HEK293 (cell line): ENCODE measurements at regions not wholly inside any gene's neighbourhood (a gene's known extent, or its start where the extent isn't known, plus 50 kb on each side); places are given as distances from the start of the nearest gene placed in this dataset.

Experiments
- CTCF ChIA-PET: fragments of 350-600 bp; formaldehyde crosslinking; extraction: SDS; loops from one replicate; lab custom pipeline; 2021; ENCODE audit warnings: antibody characterized with exemption; lab: Yijun Ruan, JAX
- POLR2A ChIA-PET: fragments of 300-600 bp; formaldehyde crosslinking; extraction: SDS; loops from one replicate; lab custom pipeline; 2020; ENCODE audit warnings: antibody characterized with exemption, inconsistent platforms; lab: Yijun Ruan, JAX
- H3K27ac ChIP-seq: fragments of 200-500 bp; sonication (Bioruptor generic); 2 replicates; pipeline ENCODE4 v1.5.1; 2014; ENCODE audit warnings: low read depth, low read length, control low read depth, inconsistent platforms; ENCODE audit errors: extremely low read depth
- H3K36me3 ChIP-seq, 2 experiments: fragments of 200-500 bp in 1 of 2; sonication (Bioruptor generic) in 1 of 2; 1 replicate in 1 of 2; 2 replicates in 1 of 2; pipeline ENCODE4 v1.5.1; 2014 to 2017; ENCODE audit warnings: inconsistent platforms in 2 of 2, low read length in 2 of 2; ENCODE audit not compliant: control insufficient read depth in 2 of 2, insufficient read depth in 1 of 2
- H3K4me1 ChIP-seq: fragments of 200-500 bp; sonication (Bioruptor generic); 2 replicates; pipeline ENCODE4 v1.5.1; 2014; ENCODE audit warnings: mild to moderate bottlenecking, low read length, inconsistent platforms; ENCODE audit not compliant: control insufficient read depth, insufficient read depth
- H3K4me3 ChIP-seq: 2 replicates; pipeline ENCODE4 v1.5.1; 2011; ENCODE audit warnings: low read depth, mild to moderate bottlenecking, control low read depth, low read length, moderate library complexity
- H3K9me3 ChIP-seq: fragments of 200-500 bp; sonication (Bioruptor generic); 2 replicates; pipeline ENCODE4 v1.5.1; 2014; ENCODE audit warnings: low read depth, low read length, inconsistent platforms; ENCODE audit not compliant: control insufficient read depth, insufficient read depth
- GLIS1 ChIP-seq: fragments of 450-650 bp; formaldehyde crosslinking; IDR thresholded peaks from 2 replicates; pipeline ENCODE4 v1.5.1; 2016; ENCODE audit warnings: missing biosample characterization, missing genetic modification characterization
- KLF8 ChIP-seq: fragments of 450-650 bp; formaldehyde crosslinking; IDR thresholded peaks from 2 replicates; pipeline ENCODE4 v1.5.1; 2016; ENCODE audit warnings: missing biosample characterization, missing genetic modification characterization
- KLF9 ChIP-seq: fragments of 450-650 bp; formaldehyde crosslinking; IDR thresholded peaks from 2 replicates; pipeline ENCODE4 v1.5.1; 2016; ENCODE audit warnings: missing biosample characterization, missing genetic modification characterization, low read depth
- OSR2 ChIP-seq: fragments of 450-650 bp; formaldehyde crosslinking; IDR thresholded peaks from 2 replicates; pipeline ENCODE4 v1.5.1; 2016; ENCODE audit warnings: missing biosample characterization, missing genetic modification characterization
- ZNF221 ChIP-seq: fragments of 450-650 bp; formaldehyde crosslinking; IDR thresholded peaks from 2 replicates; pipeline ENCODE4 v1.5.1; 2017; ENCODE audit warnings: missing biosample characterization, missing genetic modification characterization, borderline replicate concordance
- ZNF24 ChIP-seq: fragments of 450-650 bp; formaldehyde crosslinking; IDR thresholded peaks from 2 replicates; pipeline ENCODE4 v1.5.1; 2016; ENCODE audit warnings: missing biosample characterization, missing genetic modification characterization
- ZNF248 ChIP-seq: fragments of 450-650 bp; formaldehyde crosslinking; IDR thresholded peaks from 2 replicates; pipeline ENCODE4 v1.5.1; 2017; ENCODE audit warnings: missing biosample characterization, missing genetic modification characterization
- ZNF292 ChIP-seq: fragments of 450-650 bp; formaldehyde crosslinking; IDR thresholded peaks from 2 replicates; pipeline ENCODE4 v1.5.1; 2016; ENCODE audit warnings: low read depth, missing biosample characterization, missing genetic modification characterization, borderline replicate concordance
- ZNF416 ChIP-seq: fragments of 450-650 bp; formaldehyde crosslinking; IDR thresholded peaks from 2 replicates; pipeline ENCODE4 v1.5.1; 2016; ENCODE audit warnings: missing biosample characterization, missing genetic modification characterization
- ZNF48 ChIP-seq: fragments of 450-650 bp; formaldehyde crosslinking; IDR thresholded peaks from 2 replicates; pipeline ENCODE4 v1.5.1; 2016; ENCODE audit warnings: missing biosample characterization, missing genetic modification characterization
- ZNF549 ChIP-seq: fragments of 450-650 bp; IDR thresholded peaks from 2 replicates; pipeline ENCODE4 v1.5.1; 2018; ENCODE audit warnings: missing biosample characterization, missing genetic modification characterization, mild to moderate bottlenecking, inconsistent platforms, moderate library complexity
- ZNF561 ChIP-seq: fragments of 450-650 bp; IDR thresholded peaks from 2 replicates; pipeline ENCODE4 v1.5.1; 2018; ENCODE audit warnings: missing biosample characterization, missing genetic modification characterization, borderline replicate concordance
- ZNF707 ChIP-seq: fragments of 450-650 bp; formaldehyde crosslinking; IDR thresholded peaks from 2 replicates; pipeline ENCODE4 v1.5.1; 2016; ENCODE audit warnings: missing biosample characterization, missing genetic modification characterization
- ZNF768 ChIP-seq: fragments of 450-650 bp; formaldehyde crosslinking; IDR thresholded peaks from 2 replicates; pipeline ENCODE4 v1.5.1; 2018; ENCODE audit warnings: missing biosample characterization, mild to moderate bottlenecking, missing genetic modification characterization
- TF ChIP-seq, protein P1 (sequence below): fragments of 450-650 bp; formaldehyde crosslinking; IDR thresholded peaks from 2 replicates; pipeline ENCODE4 v1.5.0; 2017; ENCODE audit warnings: missing biosample characterization, missing genetic modification characterization, borderline replicate concordance
- TF ChIP-seq, protein P2 (sequence below): fragments of 450-650 bp; formaldehyde crosslinking; IDR thresholded peaks from 2 replicates; pipeline ENCODE4 v1.5.1; 2016; ENCODE audit warnings: missing biosample characterization, missing genetic modification characterization
- TF ChIP-seq, protein P3 (sequence below): fragments of 450-650 bp; formaldehyde crosslinking; optimal IDR thresholded peaks from 2 replicates; pipeline ENCODE3; 2016; ENCODE audit warnings: missing biosample characterization, mild to moderate bottlenecking, missing genetic modification characterization
- TF ChIP-seq, protein P4 (sequence below): fragments of 450-650 bp; formaldehyde crosslinking; IDR thresholded peaks from 2 replicates; pipeline ENCODE4 v1.5.1; 2016; ENCODE audit warnings: missing biosample characterization, missing genetic modification characterization
- TF ChIP-seq, protein P5 (sequence below): fragments of 450-650 bp; formaldehyde crosslinking; IDR thresholded peaks from 2 replicates; pipeline ENCODE4 v1.5.1; 2016; ENCODE audit warnings: missing biosample characterization, missing genetic modification characterization

DNA sequence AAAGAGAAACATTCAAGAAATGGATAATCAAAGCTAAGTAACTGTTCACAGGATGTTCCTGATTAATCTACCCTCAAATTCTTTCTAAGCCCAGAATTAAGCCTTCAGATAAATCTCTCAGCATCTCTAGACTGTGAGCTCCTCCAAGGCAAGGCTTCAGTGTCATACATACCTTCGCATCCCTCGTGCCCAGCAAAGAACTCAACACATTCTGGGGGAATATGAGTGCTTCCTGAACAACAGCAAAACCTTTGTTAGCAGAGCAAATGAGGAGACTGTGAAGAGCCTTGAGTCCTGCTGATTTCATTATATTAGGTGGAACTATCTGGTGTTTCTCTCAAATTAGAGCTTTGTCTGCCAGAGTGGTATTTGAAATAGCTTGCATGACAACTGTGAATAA, 401.8 kb upstream of the TMPO start:
- no peak for TF ChIP-seq ZNF221
- TF ChIP-seq GLIS1, result no peak
- TF ChIP-seq ZNF549 (tag by site-specific recombination), result no peak
- no peak for TF ChIP-seq KLF8 (tag by site-specific recombination)
- TF ChIP-seq, all 188 proteins: peak for 0
- Histone ChIP-seq H3K4me3 (no peak overlapping the region), H3K27ac (no peak overlapping the region), H3K4me1 (no peaks in the 10 kb centered on the region), H3K36me3 (no peaks in the 10 kb centered on the region), H3K9me3 (no peaks in the 10 kb centered on the region)
- ChIA-PET CTCF (no interaction called here), POLR2A (no interaction called here)

DNA sequence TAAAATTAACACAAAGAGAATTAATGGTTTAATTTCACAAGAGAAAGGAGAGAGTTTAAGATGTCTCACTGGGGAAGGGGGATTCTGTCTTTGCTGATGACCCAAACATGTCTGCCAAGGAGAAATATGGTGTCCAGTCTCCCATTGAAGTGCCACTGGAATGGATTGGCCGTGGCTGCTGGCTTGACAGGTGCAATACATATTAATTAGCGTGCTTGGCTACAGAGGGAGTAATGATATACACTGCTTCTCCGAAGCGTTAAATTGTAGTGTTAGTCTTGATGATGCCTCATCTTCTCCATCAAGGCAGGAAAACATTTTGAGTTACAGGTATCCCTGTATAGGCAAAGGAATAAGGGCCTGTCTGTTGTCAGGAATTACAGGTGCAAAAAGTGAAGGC, 393.4 kb upstream of the TMPO start:
- CTCF ChIA-PET, result no interaction called here
- Histone ChIP-seq H3K4me1 (no peaks in the 10 kb centered on the region), H3K27ac (no peak overlapping the region), H3K9me3 (no peaks in the 10 kb centered on the region), H3K4me3 (no peak overlapping the region), H3K36me3 (no peaks in the 10 kb centered on the region)
- TF ChIP-seq, protein P1, sequence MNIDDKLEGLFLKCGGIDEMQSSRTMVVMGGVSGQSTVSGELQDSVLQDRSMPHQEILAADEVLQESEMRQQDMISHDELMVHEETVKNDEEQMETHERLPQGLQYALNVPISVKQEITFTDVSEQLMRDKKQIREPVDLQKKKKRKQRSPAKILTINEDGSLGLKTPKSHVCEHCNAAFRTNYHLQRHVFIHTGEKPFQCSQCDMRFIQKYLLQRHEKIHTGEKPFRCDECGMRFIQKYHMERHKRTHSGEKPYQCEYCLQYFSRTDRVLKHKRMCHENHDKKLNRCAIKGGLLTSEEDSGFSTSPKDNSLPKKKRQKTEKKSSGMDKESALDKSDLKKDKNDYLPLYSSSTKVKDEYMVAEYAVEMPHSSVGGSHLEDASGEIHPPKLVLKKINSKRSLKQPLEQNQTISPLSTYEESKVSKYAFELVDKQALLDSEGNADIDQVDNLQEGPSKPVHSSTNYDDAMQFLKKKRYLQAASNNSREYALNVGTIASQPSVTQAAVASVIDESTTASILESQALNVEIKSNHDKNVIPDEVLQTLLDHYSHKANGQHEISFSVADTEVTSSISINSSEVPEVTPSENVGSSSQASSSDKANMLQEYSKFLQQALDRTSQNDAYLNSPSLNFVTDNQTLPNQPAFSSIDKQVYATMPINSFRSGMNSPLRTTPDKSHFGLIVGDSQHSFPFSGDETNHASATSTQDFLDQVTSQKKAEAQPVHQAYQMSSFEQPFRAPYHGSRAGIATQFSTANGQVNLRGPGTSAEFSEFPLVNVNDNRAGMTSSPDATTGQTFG, result no peak
- TF ChIP-seq ZNF48 (no peak), ZNF768 (tag by site-specific recombination) (no peak), ZNF707 (tag by site-specific recombination) (no peak), ZNF292 (no peak), KLF9 (no peak), ZNF561 (no peak), ZNF416 (tag by site-specific recombination) (no peak)
- TF ChIP-seq, protein P2, sequence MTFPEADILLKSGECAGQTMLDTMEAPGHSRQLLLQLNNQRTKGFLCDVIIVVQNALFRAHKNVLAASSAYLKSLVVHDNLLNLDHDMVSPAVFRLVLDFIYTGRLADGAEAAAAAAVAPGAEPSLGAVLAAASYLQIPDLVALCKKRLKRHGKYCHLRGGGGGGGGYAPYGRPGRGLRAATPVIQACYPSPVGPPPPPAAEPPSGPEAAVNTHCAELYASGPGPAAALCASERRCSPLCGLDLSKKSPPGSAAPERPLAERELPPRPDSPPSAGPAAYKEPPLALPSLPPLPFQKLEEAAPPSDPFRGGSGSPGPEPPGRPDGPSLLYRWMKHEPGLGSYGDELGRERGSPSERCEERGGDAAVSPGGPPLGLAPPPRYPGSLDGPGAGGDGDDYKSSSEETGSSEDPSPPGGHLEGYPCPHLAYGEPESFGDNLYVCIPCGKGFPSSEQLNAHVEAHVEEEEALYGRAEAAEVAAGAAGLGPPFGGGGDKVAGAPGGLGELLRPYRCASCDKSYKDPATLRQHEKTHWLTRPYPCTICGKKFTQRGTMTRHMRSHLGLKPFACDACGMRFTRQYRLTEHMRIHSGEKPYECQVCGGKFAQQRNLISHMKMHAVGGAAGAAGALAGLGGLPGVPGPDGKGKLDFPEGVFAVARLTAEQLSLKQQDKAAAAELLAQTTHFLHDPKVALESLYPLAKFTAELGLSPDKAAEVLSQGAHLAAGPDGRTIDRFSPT, result no peak
- POLR2A ChIA-PET, result no interaction called here

DNA sequence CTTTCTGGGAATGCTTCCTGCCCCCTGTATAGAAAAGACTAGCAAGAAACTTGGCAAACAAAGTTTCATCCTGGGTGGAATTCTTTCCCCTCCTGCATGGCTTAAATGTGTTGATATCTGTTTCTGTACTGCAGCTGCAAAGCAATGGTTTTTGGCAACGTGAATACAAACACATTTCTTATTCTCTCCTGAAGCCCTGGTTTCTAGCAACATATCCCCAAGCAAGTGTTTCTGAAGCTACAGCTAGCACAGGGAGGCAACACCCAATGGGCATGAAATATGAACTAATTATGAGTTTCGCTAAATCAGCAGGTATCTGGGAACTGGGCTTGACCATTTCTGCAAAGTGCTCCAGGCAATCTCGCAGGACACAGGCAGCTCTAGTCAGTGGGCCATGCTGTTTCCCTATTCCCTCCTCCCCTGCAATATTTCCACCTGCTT, 392.3 kb upstream of the TMPO start:
- ChIA-PET CTCF (no interaction called here), POLR2A (no interaction called here)
- H3K36me3 ChIP-seq, result no peaks in the 10 kb centered on the region
- H3K4me3 ChIP-seq, result no peak overlapping the region
- TF ChIP-seq OSR2 (tag by site-specific recombination) (no peak), ZNF24 (no peak), ZNF248 (tag by site-specific recombination) (no peak)
- TF ChIP-seq, protein P3, sequence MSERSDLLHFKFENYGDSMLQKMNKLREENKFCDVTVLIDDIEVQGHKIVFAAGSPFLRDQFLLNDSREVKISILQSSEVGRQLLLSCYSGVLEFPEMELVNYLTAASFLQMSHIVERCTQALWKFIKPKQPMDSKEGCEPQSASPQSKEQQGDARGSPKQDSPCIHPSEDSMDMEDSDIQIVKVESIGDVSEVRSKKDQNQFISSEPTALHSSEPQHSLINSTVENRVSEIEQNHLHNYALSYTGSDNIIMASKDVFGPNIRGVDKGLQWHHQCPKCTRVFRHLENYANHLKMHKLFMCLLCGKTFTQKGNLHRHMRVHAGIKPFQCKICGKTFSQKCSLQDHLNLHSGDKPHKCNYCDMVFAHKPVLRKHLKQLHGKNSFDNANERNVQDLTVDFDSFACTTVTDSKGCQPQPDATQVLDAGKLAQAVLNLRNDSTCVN, result no peak
- TF ChIP-seq, protein P4, sequence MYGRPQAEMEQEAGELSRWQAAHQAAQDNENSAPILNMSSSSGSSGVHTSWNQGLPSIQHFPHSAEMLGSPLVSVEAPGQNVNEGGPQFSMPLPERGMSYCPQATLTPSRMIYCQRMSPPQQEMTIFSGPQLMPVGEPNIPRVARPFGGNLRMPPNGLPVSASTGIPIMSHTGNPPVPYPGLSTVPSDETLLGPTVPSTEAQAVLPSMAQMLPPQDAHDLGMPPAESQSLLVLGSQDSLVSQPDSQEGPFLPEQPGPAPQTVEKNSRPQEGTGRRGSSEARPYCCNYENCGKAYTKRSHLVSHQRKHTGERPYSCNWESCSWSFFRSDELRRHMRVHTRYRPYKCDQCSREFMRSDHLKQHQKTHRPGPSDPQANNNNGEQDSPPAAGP (tag by site-specific recombination), result no peak
- TF ChIP-seq, protein P5, sequence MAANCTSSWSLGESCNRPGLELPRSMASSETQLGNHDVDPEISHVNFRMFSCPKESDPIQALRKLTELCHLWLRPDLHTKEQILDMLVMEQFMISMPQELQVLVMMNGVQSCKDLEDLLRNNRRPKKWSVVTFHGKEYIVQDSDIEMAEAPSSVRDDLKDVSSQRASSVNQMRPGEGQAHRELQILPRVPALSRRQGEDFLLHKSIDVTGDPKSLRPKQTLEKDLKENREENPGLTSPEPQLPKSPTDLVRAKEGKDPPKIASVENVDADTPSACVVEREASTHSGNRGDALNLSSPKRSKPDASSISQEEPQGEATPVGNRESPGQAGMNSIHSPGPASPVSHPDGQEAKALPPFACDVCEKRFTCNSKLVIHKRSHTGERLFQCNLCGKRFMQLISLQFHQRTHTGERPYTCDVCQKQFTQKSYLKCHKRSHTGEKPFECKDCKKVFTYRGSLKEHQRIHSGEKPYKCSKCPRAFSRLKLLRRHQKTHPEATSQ (tag by site-specific recombination), result no peak
- H3K4me1 ChIP-seq, result no peaks in the 10 kb centered on the region
- no peaks in the 10 kb centered on the region for H3K9me3 ChIP-seq
- no peak overlapping the region for H3K27ac ChIP-seq
